NT2/D1 (cell line): ENCODE measurements at regions not wholly inside any gene's neighbourhood (a gene's known extent, or its start where the extent isn't known, plus 50 kb on each side); places are given as distances from the start of the nearest gene placed in this dataset.

Experiments
- DNase-seq: peaks from one replicate; pipeline ENCODE4 v3.0.0-alpha.2; 2011; ENCODE audit warnings: low read depth, low spot score
- H3K27me3 ChIP-seq: 2 replicates; pipeline ENCODE4 v1.6.0; 2011; ENCODE audit warnings: mild to moderate bottlenecking; ENCODE audit not compliant: insufficient read length, insufficient read depth
- H3K36me3 ChIP-seq: 2 replicates; pipeline ENCODE4 v1.6.1; 2011; ENCODE audit warnings: mild to moderate bottlenecking, low read length, mixed read lengths; ENCODE audit not compliant: insufficient read depth, insufficient read length
- H3K4me1 ChIP-seq: 2 replicates; pipeline ENCODE4 v1.5.1; 2011; ENCODE audit not compliant: insufficient read depth, insufficient read length
- H3K4me3 ChIP-seq: 2 replicates; pipeline ENCODE4 v1.5.1; 2011; ENCODE audit warnings: low read depth; ENCODE audit not compliant: insufficient read length
- H3K9ac ChIP-seq: 2 replicates; pipeline ENCODE4 v1.6.0; 2011; ENCODE audit warnings: low read depth; ENCODE audit not compliant: insufficient read length
- H3K9me3 ChIP-seq: 2 replicates; pipeline ENCODE4 v1.5.1; 2011; ENCODE audit warnings: mild to moderate bottlenecking, low read length; ENCODE audit not compliant: insufficient read depth
- SUZ12 ChIP-seq: IDR thresholded peaks from 2 replicates; pipeline ENCODE4 v1.6.1; 2011; ENCODE audit not compliant: insufficient read length, insufficient read depth; ENCODE audit errors: extremely low read depth
- YY1 ChIP-seq: IDR thresholded peaks from 2 replicates; pipeline ENCODE4 v1.6.1; 2011; ENCODE audit not compliant: insufficient read length, insufficient read depth
- ZNF274 ChIP-seq: IDR thresholded peaks from 2 replicates; pipeline ENCODE4 v1.6.1; 2011; ENCODE audit warnings: mild to moderate bottlenecking, low read depth, low read length

DNA sequence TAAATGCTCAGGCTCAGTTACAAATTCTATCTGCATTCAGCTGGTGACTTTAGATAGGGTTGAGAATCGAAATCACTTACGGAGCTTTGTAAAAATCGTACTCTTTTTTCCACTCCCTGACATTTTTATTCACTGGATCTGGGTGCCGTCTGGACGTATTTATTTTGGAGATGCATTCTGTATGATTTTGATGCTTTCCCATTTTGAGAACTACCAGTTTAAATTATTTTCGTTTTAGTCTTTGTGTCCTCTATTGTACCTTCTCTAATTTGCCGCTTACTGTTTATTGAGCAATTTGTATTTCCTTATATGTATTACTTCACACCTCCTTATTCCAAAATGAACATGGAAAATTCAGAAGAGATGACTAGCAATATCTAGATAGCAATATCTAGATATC is 96.2 kb downstream of the FASLG start:
- Histone ChIP-seq H3K27me3 (no peaks in the 10 kb centered on the region), H3K9ac (no peak overlapping the region), H3K4me3 (no peak overlapping the region), H3K4me1 (no peaks in the 10 kb centered on the region), H3K9me3 (no peaks in the 10 kb centered on the region), H3K36me3 (no peaks in the 10 kb centered on the region)
- DNase-seq, result no peak
- TF ChIP-seq YY1, result no peak
- TF ChIP-seq SUZ12, result no peak
- no peak for TF ChIP-seq ZNF274

GRCh38 chr1:172756024-172756423 is 97.1 kb downstream of the FASLG start:
- Histone ChIP-seq H3K27me3 (no peaks in the 10 kb centered on the region), H3K4me1 (no peaks in the 10 kb centered on the region), H3K36me3 (no peaks in the 10 kb centered on the region), H3K9me3 (no peaks in the 10 kb centered on the region), H3K9ac (no peak overlapping the region), H3K4me3 (no peak overlapping the region)
- TF ChIP-seq SUZ12 (no peak), YY1 (no peak), ZNF274 (no peak)
- DNase-seq, result no peak

- Histone ChIP-seq H3K36me3 (no peaks in the 10 kb centered on the region), H3K4me3 (no peak overlapping the region), H3K9me3 (no peaks in the 10 kb centered on the region), H3K27me3 (no peaks in the 10 kb centered on the region), H3K4me1 (no peaks in the 10 kb centered on the region), H3K9ac (no peak overlapping the region)
- TF ChIP-seq ZNF274 (no peak), SUZ12 (no peak), YY1 (no peak)
- DNase-seq, result no peak
Observed at GRCh38 chr1:172758259-172758658, 99.4 kb downstream of the FASLG start.

- no peaks in the 10 kb centered on the region for H3K9me3 ChIP-seq
- no peak overlapping the region for H3K4me3 ChIP-seq
- no peak overlapping the region for H3K9ac ChIP-seq
- TF ChIP-seq YY1, result no peak
- no peak for DNase-seq
- H3K27me3 ChIP-seq, result no peaks in the 10 kb centered on the region
- no peaks in the 10 kb centered on the region for H3K36me3 ChIP-seq
- H3K4me1 ChIP-seq, result no peaks in the 10 kb centered on the region
Observed at GRCh38 chr1:172760121-172760520, 101.2 kb downstream of the FASLG start.

DNA sequence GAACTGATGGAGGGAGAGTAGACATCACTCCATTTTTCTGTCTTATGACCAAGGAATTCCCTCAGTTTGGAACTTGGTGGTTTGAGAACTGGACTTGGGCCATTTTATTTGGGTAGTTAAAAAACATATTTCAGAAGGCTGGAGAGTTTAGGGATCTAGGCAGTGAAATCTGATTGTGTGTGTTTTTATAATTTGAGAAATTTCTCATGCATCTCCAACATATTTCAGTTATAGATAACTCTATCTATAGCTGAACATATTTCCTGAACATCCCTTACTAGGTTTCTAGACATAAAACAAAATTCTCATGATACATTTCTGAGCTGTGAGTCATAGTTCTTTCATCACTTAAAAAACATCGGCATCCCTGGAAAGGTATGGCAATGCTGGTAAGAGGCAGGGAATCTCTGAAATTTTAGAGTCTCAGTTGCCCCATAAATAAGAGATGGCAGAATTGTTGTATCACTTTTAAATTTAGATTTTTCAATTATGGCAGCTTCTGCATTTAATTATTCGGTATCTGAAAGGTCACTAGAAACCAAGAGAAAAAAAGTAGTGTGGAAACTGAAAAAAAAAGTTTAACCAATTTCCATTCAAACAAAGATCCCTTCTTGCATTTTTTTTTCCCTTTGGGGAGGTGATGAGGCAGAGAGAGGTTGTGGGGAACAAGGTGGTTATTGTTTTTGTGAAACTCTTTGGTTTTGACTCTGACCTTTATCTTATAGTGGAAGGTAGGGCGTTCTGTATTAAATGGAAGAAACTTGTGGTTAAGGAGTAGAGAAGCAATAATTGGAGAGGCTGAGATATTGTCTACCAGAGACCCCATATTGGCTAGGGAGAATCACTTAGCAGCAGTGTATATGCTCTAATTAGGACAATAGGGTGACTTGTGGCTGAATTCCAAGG is 102.9 kb downstream of the FASLG start:
- no peak for DNase-seq
- TF ChIP-seq SUZ12 (no peak), ZNF274 (no peak), YY1 (no peak)

GRCh38 chr1:172763057-172763456 is 104.2 kb downstream of the FASLG start:
- Histone ChIP-seq H3K9ac (no peak overlapping the region), H3K4me3 (no peak overlapping the region), H3K9me3 (no peaks in the 10 kb centered on the region), H3K4me1 (no peaks in the 10 kb centered on the region), H3K27me3 (no peaks in the 10 kb centered on the region), H3K36me3 (no peaks in the 10 kb centered on the region)
- DNase-seq, result no peak
- no peak for TF ChIP-seq YY1
- no peak for TF ChIP-seq SUZ12
- TF ChIP-seq ZNF274, result no peak

More for the DNA sequence above, 102.9 kb downstream of the FASLG start:
- Histone ChIP-seq H3K27me3 (no peaks in the 10 kb centered on the region), H3K9me3 (no peaks in the 10 kb centered on the region), H3K4me3 (no peak overlapping the region), H3K9ac (no peak overlapping the region), H3K36me3 (no peaks in the 10 kb centered on the region), H3K4me1 (no peaks in the 10 kb centered on the region)

DNA sequence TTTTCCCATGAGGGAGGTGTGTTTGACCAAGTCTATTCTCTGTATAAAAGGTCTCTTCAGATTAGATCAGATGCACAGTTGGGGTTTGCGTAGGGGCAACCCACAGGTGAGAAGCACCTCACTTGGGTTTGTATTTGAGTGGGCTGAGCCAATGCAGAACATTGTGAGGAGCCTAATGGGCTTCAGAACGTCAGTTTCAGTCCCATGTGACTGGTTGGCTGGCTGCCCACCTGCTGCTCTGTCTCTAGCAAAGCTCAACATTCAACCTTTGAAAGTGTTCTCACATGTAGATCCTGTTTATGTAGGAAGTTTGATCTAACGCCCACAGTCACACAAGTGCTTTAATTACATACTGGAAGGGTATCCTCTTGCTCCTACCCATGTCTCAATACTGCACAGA is 105.5 kb downstream of the FASLG start:
- Histone ChIP-seq H3K9me3 (no peaks in the 10 kb centered on the region), H3K4me1 (no peaks in the 10 kb centered on the region), H3K27me3 (no peaks in the 10 kb centered on the region), H3K4me3 (no peak overlapping the region), H3K9ac (no peak overlapping the region), H3K36me3 (no peaks in the 10 kb centered on the region)
- no peak for DNase-seq
- TF ChIP-seq YY1, result no peak
- no peak for TF ChIP-seq ZNF274
- TF ChIP-seq SUZ12, result no peak
